ENCODE measurements at regions not wholly inside any gene's neighbourhood (a gene's known extent, or its start where the extent isn't known, plus 50 kb on each side); places are given as distances from the start of the nearest gene placed in this dataset.

GRCh38 chr4:64545593-64545992, 136.3 kb upstream of the TECRL start:
- DNase-seq, result no peak
- Histone ChIP-seq H3K36me3 (no peaks in the 10 kb centered on the region), H3K27me3 (no peaks in the 10 kb centered on the region), H3K9me3 (no peaks in the 10 kb centered on the region), H3K4me3 (no peak overlapping the region), H3K4me1 (no peaks in the 10 kb centered on the region), H3K27ac (no peak overlapping the region)
- 86 to 100% methylated on average over 1 to 15 of the region's 15 CpGs for WGBS, 2 donors (ENCODE audit: low coverage in 1 of 2)
- TF ChIP-seq, protein P1, sequence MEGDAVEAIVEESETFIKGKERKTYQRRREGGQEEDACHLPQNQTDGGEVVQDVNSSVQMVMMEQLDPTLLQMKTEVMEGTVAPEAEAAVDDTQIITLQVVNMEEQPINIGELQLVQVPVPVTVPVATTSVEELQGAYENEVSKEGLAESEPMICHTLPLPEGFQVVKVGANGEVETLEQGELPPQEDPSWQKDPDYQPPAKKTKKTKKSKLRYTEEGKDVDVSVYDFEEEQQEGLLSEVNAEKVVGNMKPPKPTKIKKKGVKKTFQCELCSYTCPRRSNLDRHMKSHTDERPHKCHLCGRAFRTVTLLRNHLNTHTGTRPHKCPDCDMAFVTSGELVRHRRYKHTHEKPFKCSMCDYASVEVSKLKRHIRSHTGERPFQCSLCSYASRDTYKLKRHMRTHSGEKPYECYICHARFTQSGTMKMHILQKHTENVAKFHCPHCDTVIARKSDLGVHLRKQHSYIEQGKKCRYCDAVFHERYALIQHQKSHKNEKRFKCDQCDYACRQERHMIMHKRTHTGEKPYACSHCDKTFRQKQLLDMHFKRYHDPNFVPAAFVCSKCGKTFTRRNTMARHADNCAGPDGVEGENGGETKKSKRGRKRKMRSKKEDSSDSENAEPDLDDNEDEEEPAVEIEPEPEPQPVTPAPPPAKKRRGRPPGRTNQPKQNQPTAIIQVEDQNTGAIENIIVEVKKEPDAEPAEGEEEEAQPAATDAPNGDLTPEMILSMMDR (IDR thresholded peaks at IDR 0.05), result no peak
- no peak for TF ChIP-seq POLR2AphosphoS5 (IDR thresholded peaks at IDR 0.05)
- TF ChIP-seq POLR2A (IDR thresholded peaks at IDR 0.05), result no peak
- TF ChIP-seq EP300 (IDR thresholded peaks at IDR 0.05; ENCODE audit: low read depth), result no peak
- in situ Hi-C loops (cut with MboI; ENCODE audit: low pct_ligation_motif_present in 1 of 4, low pct_unique_long_range_greater_than_20kb in 1 of 4, low sequenced_read_pairs in 3 of 4) (loop anchor here in 2 of 4 donors (25.0 kb wide), 1 partner anchor 383 kb away; no protein-coding TSS in a partner anchor), intact Hi-C loops (cut with DNase I; ENCODE audit: low total_unique reads) (no loop called here)

- H3K27me3 ChIP-seq, result no peaks in the 10 kb centered on the region
- TF ChIP-seq, protein P1 (IDR thresholded peaks at IDR 0.05), result peak; percentile 43 to 76 (median 63)
- TF ChIP-seq POLR2AphosphoS5 (IDR thresholded peaks at IDR 0.05), result no peak
- WGBS, 2 donors (ENCODE audit: low coverage in 1 of 2), result 15% methylated on average over 4 of the region's 4 CpGs
- peak; percentile 22 for DNase-seq
- H3K4me1 ChIP-seq, result no peaks in the 10 kb centered on the region
- in situ Hi-C loops (cut with MboI; ENCODE audit: low pct_ligation_motif_present in 1 of 4, low pct_unique_long_range_greater_than_20kb in 1 of 4, low sequenced_read_pairs in 3 of 4), result loop anchor here in 3 of 4 donors (10.0 to 25.0 kb wide), 2 partner anchors 375 to 377 kb away; no protein-coding TSS in a partner anchor
- H3K27ac ChIP-seq, result no peak overlapping the region
- no peaks in the 10 kb centered on the region for H3K36me3 ChIP-seq
- no peaks in the 10 kb centered on the region for H3K9me3 ChIP-seq
- no peak overlapping the region for H3K4me3 ChIP-seq
- intact Hi-C loops (cut with DNase I; ENCODE audit: low total_unique reads), result no loop called here
Observed at GRCh38 chr4:64539234-64539849, 130.1 kb upstream of the TECRL start.

- in situ Hi-C loops (cut with MboI; ENCODE audit: low pct_ligation_motif_present in 1 of 4, low pct_unique_long_range_greater_than_20kb in 1 of 4, low sequenced_read_pairs in 3 of 4), result loop anchor here in 3 of 4 donors (10.0 to 25.0 kb wide), 2 partner anchors 373 to 376 kb away; no protein-coding TSS in a partner anchor
Observed at GRCh38 chr4:64538219-64538618, 129.0 kb upstream of the TECRL start.

GRCh38 chr4:64533637-64534036, 124.4 kb upstream of the TECRL start:
- intact Hi-C loops (cut with DNase I; ENCODE audit: low total_unique reads) (no loop called here), in situ Hi-C loops (cut with MboI; ENCODE audit: low pct_ligation_motif_present in 1 of 4, low pct_unique_long_range_greater_than_20kb in 1 of 4, low sequenced_read_pairs in 3 of 4) (loop anchor here in 3 of 4 donors (10.0 to 25.0 kb wide), 2 partner anchors 369 to 371 kb away; no protein-coding TSS in a partner anchor)
- Histone ChIP-seq H3K4me1 (no peaks in the 10 kb centered on the region), H3K36me3 (no peaks in the 10 kb centered on the region), H3K27me3 (no peaks in the 10 kb centered on the region), H3K4me3 (no peak overlapping the region), H3K27ac (no peak overlapping the region), H3K9me3 (no peaks in the 10 kb centered on the region)
- no peak for TF ChIP-seq POLR2A (IDR thresholded peaks at IDR 0.05)
- TF ChIP-seq, protein P1 (IDR thresholded peaks at IDR 0.05), result no peak
- TF ChIP-seq EP300 (IDR thresholded peaks at IDR 0.05; ENCODE audit: low read depth), result no peak
- TF ChIP-seq POLR2AphosphoS5 (IDR thresholded peaks at IDR 0.05), result no peak
- 78 to 82% methylated on average over 3 of the region's 3 CpGs for WGBS, 2 donors (ENCODE audit: low coverage in 1 of 2)
- no peak for DNase-seq

More at GRCh38 chr4:64538219-64538618, 129.0 kb upstream of the TECRL start:
- H3K27me3 ChIP-seq, result no peaks in the 10 kb centered on the region
- no peak overlapping the region for H3K27ac ChIP-seq
- no peak for DNase-seq
- WGBS, 2 donors (ENCODE audit: low coverage in 1 of 2), result 72% methylated on average over 5 to 8 of the region's 8 CpGs
- H3K4me3 ChIP-seq, result no peak overlapping the region
- H3K9me3 ChIP-seq, result no peaks in the 10 kb centered on the region
- no peaks in the 10 kb centered on the region for H3K36me3 ChIP-seq
- H3K4me1 ChIP-seq, result no peaks in the 10 kb centered on the region
- TF ChIP-seq POLR2A (IDR thresholded peaks at IDR 0.05) (no peak), POLR2AphosphoS5 (IDR thresholded peaks at IDR 0.05) (no peak), EP300 (IDR thresholded peaks at IDR 0.05; ENCODE audit: low read depth) (no peak)
- TF ChIP-seq, protein P1 (IDR thresholded peaks at IDR 0.05), result no peak
- intact Hi-C loops (cut with DNase I; ENCODE audit: low total_unique reads), result no loop called here

Measured in transverse colon (tissue), 4 donors.